SHP77 treated with DMSO at 0.1 percent for 48 hours (cell line): ENCODE measurements at regions not wholly inside any gene's neighbourhood (a gene's known extent, or its start where the extent isn't known, plus 50 kb on each side); places are given as distances from the start of the nearest gene placed in this dataset.

Experiments
- DNase-seq: peaks from one replicate; lab custom pipeline; 2025; lab: John Stamatoyannopoulos, UW

GRCh38 chr10:90412582-90412981, 445.3 kb downstream of the HTR7 start:
- no peak for DNase-seq

DNA sequence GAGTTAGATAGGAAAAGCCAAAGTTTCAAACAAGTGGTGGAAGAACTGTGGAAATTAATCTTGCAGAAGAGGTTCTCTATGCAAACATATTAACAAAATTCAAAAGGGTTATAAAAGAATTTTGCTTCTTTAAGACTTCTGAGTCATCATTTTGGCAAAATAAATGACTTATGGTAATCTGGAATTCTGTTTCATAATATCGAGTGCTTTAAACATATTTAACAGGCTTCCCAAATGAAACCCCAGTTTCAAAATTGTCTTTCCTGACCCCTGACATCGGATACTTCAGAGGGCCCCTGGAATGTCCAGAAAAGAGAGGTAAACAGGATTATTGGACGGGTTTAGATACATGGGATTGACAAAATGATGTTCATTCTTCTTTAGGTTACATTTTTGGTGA, 444.6 kb downstream of the HTR7 start:
- DNase-seq, result no peak

DNA sequence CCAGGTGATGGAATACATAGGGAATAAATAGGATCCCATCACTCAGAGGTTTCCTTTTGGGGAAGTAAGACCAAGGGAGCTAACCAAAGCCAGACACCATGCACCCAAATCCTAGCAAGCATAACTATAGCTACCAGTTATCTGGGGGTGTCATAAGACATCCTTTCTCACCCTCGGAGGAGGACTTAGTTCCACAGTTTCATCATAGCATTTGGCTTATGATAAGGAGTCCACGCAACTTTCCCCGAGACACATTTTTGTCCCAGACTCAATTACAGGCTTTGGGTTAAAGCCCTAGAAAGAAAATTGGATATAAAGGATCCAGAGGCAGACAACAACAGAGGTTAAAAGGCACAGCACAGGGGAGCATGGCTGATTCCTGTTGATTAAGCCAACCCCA, 442.9 kb downstream of the HTR7 start:
- no peak for DNase-seq

DNA sequence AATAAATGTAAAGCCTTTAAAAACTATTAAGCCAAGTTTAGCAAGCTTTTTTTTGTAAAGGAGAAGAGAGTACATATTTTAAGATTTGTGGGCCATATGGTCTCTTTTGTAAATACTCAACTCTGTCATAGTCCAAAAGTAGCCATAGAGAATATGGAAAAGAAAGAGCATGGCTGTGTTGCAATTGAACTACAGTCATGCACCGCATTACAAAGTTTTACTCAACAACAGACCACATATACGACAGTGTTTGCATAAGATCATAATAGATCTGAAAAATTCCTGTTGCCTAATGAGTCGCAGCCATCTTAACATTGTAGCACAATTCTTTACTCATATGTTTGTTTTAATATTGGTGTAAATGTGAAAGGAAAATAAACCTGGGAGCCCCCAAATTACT, 440.8 kb downstream of the HTR7 start:
- DNase-seq, result no peak

GRCh38 chr10:90417476-90418210, 440.2 kb downstream of the HTR7 start:
- DNase-seq, result no peak

GRCh38 chr10:90418869-90419652, 438.8 kb downstream of the HTR7 start:
- DNase-seq, result no peak

GRCh38 chr10:90420637-90421318, 437.1 kb downstream of the HTR7 start:
- DNase-seq, result no peak

- no peak for DNase-seq
These were observed 436.0 kb downstream of the HTR7 start for GRCh38 chr10:90421874-90422273.

- DNase-seq, result no peak
These were observed 433.1 kb downstream of the HTR7 start for GRCh38 chr10:90424730-90425129.

GRCh38 chr10:90430186-90430585, 427.7 kb downstream of the HTR7 start:
- DNase-seq, result no peak

DNA sequence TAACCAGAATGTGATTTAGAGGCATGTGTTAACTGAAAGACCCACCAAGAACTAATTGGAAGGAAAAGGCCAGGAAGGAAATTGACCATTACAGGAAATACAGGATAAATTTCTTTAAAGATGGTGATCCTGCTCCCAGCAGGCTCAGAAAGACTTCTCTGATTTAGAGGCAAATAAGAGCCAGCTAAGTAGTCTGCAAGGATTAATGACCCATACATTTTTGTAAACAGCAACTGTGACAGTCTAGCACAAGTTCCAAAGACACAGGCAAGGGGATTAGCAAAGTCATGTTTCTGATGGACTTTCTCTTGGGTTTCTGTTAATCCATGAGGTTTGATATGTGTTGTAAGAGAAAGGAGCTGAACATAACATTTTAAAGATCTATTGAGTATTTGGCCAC, 425.0 kb downstream of the HTR7 start:
- no peak for DNase-seq

GRCh38 chr10:90435296-90435695, 422.5 kb downstream of the HTR7 start:
- no peak for DNase-seq

DNA sequence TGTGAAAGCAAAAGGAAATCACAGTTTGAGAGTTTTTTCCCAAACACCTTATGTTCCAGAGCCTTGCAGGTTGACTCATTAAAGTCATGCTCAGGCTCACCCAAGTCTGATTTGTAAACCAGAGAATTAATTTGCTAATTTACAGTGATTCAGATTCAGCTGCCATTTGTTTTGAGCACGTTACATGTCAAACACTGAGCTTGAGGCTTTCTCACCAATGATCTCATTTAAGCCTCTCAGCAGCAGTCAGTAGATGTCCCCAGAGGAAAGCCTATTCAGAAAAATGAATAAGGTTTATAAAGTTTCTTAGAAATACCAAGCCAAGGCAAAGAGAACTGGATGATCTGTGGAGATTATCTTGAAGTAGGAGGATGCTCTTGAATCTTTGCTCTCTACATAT, 420.4 kb downstream of the HTR7 start:
- no peak for DNase-seq

DNA sequence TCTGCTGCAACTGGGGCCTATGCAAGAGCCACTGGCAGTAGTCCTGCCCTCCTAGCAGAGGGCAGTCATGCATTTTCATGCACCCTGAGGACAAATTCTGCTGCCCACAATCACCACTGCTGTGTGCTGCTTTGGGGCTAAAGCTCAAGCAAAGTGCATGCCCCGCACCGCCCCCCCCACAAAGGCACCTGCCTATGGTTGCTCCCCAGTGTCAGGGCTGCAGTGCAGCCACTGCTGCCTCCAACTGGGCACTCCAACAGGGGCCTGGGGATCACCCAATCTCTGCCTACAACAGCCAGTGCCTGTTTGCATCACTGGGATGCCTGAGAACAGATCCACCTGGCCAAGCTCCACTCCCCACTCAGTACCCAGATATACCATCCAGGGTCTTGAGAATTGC, 417.0 kb downstream of the HTR7 start:
- no peak for DNase-seq

- no peak for DNase-seq
These were observed 414.5 kb downstream of the HTR7 start for GRCh38 chr10:90443342-90443741.

- peak; percentile 34 for DNase-seq
These were observed 410.0 kb downstream of the HTR7 start for GRCh38 chr10:90447831-90448230.

DNA sequence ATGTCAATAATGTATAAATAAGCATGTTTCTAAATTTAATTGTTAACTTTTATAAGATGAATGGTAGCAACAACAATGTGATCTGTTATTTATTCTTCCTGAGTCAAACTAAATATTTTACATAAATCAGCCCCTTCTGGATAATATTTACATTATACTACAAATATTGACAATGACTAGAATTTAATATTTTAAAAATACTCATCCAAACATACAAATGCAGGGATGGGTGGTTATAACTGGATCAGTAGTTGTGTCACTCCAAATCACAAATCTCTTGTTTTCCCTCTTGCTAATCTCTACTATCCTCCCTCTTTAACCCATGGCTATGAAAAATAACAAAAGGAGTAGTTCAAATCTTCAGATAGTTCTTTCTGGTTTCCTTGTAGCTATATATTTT, 407.0 kb downstream of the HTR7 start:
- DNase-seq, result no peak

- peak; percentile 5 for DNase-seq
These were observed 406.6 kb downstream of the HTR7 start for GRCh38 chr10:90451283-90451682.

DNA sequence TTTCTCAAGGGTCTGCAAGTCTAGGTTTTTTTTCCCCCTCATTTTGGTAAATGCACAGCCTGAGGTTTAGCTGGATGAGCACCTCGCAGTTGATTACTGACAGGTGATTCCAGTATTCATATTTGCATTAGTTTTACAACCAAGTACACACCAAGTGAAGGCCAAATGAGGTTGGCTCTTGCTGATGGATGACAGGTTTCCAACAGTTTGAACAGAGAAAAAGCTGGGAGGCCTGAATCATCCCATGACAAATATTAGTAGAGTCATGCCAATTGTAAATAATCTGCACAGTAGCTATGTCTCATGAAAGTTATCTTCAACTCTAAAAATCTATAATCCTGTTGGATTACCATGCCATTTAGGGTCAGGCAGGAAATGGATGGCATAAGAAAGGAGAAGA, 399.8 kb downstream of the HTR7 start:
- no peak for DNase-seq

GRCh38 chr10:90458571-90458970, 399.3 kb downstream of the HTR7 start:
- no peak for DNase-seq

DNA sequence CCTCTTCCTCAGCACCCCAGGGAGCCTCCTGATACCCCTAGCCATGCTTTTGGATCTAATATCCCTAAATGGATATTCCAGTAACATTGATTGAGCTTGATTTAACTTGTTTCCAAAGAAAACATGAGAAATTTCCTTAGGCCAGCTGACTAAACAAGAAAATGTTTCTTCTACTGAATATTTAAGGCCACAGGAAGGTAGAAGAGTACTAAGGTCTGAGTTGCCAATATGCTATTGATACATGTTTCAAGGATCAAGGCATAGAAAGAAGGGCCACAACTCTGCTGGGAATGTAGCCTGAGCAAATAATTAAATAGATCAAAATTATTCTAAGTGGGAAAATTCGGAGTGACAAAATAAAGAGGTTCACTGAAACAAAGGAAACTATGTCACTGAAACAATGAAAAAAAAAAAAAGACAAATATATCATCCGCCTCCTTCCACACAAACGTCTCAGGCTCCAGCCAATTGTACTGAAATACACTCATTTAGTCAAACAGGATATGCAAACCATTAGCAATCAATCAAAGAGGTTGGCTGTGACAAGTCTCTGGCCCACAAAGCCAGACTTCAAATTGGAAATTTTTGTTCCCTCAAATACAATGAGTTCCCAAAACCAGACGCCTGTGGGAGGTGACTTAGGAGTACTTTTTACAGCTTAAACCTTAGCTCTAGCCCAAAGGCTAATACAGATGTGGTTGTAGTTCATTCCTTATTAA, 396.2 kb downstream of the HTR7 start:
- no peak for DNase-seq

GRCh38 chr10:90462749-90463470, 394.9 kb downstream of the HTR7 start:
- DNase-seq, result no peak
